ENCODE measurements at regions not wholly inside any gene's neighbourhood (a gene's known extent, or its start where the extent isn't known, plus 50 kb on each side); places are given as distances from the start of the nearest gene placed in this dataset.

- TF ChIP-seq POLR2AphosphoS5 (IDR thresholded peaks at IDR 0.05; ENCODE audit: low read depth, low read length) = no peak
- no peak for TF ChIP-seq POLR2A (IDR thresholded peaks at IDR 0.05; ENCODE audit: low read depth, low read length)
Measured at GRCh38 chr7:125828153-125828700, 898.6 kb upstream of the POT1 start.
